OCI-LY1 (cell line): ENCODE measurements at regions not wholly inside any gene's neighbourhood (a gene's known extent, or its start where the extent isn't known, plus 50 kb on each side); places are given as distances from the start of the nearest gene placed in this dataset.

Experiments
- CTCF ChIP-seq: fragments of 200-600 bp; sonication (generic), shearing (Covaris generic); IDR thresholded peaks from 2 replicates; pipeline ENCODE4 v1.5.1; 2017; ENCODE audit warnings: mild to moderate bottlenecking, antibody characterized with exemption, low read length, moderate library complexity, mixed read lengths
- EZH2 ChIP-seq: fragments of 200-600 bp; sonication (generic), shearing (Covaris generic); IDR thresholded peaks from 2 replicates; pipeline ENCODE4 v1.8.0; 2017; ENCODE audit warnings: borderline replicate concordance, mixed run types, mild to moderate bottlenecking, antibody characterized with exemption, low read length, moderate library complexity, mixed read lengths

- TF ChIP-seq CTCF (no peak), EZH2 (no peak)
Observed at GRCh38 chr22:22981670-22982571, 88.4 kb upstream of the GNAZ start.
